LNCAP (cell line): ENCODE measurements at regions not wholly inside any gene's neighbourhood (a gene's known extent, or its start where the extent isn't known, plus 50 kb on each side); places are given as distances from the start of the nearest gene placed in this dataset.

Experiments used
- TF ChIP-seq, protein P1 (sequence below): fragments of 450-650 bp; IDR thresholded peaks from 2 replicates; pipeline ENCODE4 v1.5.1; 2017; ENCODE audit warnings: mild to moderate bottlenecking

DNA sequence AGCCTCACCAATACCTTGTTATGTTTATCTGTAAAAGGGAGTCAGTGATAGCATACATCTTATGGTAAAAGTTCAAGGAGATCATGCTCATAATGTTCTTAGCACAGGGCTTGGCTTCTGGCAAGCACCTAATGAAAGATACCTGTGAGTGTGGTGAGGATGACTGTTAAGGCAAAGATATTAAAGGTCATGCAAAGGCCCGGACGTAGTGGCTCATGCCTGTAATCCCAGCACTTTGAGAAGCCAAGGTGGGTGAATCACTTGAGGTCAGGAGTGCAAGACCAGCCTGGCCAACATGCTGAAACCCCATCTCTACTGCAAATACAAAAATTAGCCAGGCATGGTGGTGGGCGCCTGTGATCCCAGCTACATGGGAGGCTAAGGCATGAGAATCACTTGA is 425.9 kb upstream of the TBX3 start:
- TF ChIP-seq, protein P1, sequence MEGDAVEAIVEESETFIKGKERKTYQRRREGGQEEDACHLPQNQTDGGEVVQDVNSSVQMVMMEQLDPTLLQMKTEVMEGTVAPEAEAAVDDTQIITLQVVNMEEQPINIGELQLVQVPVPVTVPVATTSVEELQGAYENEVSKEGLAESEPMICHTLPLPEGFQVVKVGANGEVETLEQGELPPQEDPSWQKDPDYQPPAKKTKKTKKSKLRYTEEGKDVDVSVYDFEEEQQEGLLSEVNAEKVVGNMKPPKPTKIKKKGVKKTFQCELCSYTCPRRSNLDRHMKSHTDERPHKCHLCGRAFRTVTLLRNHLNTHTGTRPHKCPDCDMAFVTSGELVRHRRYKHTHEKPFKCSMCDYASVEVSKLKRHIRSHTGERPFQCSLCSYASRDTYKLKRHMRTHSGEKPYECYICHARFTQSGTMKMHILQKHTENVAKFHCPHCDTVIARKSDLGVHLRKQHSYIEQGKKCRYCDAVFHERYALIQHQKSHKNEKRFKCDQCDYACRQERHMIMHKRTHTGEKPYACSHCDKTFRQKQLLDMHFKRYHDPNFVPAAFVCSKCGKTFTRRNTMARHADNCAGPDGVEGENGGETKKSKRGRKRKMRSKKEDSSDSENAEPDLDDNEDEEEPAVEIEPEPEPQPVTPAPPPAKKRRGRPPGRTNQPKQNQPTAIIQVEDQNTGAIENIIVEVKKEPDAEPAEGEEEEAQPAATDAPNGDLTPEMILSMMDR = no peak

DNA sequence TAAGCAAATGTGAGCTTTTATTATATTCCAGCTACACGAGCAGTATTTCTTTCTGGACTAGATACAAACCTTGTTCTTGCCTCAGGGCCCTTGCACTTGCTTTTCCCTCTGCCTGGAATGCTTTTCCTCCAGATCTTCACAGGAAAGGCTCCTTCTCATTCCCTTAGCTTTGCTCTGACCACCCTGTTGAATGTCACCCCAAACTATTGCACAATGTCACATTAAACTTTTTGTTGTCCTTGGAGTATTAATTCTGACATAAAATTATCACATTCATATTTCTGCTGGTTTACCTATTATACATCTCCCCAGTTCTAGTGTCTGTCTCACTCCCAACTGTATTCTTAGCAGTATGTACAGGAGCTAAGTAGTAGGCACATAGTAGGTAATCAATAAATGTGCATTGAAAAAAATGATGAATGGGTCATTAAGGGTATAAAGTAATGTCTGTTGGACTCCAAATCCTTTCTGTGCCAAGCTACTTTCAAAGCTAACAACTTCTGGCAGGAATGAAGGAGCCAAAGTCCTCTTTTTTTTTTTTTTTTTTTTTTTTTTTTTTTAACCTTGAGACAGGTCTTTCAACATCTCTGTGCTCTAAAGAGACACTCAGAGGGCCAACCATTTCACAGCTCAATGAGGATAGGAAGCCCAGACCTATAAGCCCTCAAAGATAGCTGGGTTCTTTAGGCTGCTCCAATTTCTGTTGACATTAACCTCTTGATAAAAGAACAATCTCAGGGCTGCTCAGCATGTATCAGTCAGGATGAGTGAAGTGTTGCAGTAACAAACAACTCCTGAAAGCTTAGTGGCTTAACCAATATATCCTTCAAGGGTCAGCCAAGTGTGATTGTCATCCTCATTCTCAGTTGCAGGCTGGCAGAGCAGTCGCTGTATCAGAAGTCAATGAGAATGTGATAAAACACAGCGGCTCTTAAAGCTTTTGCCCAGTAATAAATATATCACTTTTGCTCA is 424.4 kb upstream of the TBX3 start:
- TF ChIP-seq, protein P1 = no peak

DNA sequence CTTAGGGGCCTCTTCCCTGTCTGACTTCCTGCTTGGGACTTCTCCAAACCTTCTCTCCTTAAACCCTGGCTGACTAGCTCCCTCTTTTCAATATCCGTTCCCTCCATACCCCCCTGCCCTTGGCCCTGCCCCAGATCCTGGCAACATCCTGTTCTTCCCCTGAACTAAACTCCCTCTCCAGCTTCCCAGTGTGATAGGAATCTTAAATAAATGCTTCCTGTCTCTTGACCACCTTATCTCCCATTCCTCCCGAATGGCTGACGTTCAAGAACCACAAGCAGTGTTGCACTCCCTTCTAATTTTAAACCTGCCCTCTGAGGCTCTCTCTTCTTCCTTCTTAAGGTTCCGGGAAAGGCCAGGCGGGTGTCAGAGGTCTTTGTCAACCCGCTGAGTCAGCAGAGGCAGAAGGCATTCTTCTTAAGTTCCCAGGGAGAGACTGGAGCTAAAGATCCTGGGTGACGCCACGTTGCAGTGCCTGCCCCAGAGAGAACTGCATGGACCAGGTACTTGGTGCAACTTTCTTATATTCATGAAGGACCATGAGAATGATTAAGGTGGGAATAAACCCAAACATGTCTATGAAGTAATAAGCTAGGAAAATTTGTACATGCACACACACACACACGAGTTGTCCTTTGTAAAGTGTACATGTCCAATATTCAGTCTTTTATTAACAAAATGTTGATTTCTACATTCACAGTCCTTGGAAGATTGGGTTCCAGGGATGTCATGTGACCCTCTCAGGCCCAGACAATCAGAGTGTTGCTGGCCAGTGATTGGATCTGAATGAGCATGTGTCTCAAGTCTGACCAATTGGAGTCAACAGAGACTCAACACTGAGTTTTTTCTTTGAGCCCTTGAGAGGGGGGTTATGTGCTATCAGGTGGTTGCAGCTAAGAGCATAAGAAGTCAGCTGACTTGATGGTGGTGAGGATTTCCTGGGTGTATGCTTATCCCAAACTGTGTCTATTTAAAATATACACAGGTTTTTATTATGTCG is 420.2 kb upstream of the TBX3 start:
- TF ChIP-seq, protein P1 = no peak

DNA sequence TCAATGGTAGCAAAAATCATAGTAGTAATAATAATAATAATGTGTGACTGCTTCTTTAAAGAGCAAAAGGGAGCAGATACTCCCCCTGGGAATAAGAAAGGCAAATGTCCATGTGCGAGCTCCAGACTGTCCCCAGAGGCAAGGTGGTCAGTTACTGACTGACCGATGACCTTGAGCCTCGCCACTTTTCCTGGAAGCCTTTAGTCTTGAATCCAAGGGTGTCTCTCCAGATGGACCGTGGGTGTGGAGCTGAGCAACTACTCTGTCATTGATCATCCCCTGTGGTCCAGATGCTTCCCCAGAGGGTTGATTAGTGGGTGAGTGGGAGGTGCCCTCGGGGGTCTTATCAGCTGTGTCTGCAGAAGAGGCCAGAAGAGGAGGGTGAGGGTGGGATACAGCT is 418.5 kb upstream of the TBX3 start:
- TF ChIP-seq, protein P1 = no peak

DNA sequence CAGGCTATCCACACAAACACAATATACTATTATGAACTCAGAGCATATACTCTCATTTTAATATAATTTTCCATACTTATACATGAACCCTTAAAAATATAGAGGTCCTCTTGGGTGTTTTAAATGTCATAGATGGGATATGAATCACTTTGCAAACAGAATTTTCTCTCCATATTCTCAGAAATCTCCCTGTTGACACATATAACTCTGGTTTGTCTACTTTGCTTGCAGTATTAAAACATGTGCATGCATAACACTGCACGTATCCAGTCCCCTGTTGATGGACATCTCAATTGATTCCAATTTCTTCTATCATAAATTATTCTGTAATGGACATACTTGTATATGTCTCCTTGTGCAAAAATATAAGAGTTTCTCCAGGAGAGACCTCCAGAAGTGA is 417.5 kb upstream of the TBX3 start:
- TF ChIP-seq, protein P1 = no peak

DNA sequence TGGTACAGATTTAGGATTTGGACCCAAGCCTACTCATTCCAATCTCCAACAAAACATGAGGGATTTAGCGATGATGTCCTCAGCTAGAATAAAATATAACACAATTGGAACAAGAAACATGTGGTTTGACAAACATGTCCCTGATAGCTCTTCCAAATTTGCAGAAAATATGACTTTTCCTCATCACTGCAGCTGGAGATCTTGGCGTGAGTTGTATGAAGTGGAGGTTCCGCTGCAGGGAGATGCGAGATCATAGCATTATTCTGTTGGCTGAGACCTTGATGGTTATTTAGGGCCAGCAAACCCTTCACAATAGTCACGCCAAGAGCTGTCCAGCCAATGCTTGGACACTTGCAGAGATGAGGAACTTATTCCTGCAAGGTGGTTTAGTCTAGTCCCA is 413.4 kb upstream of the TBX3 start:
- TF ChIP-seq, protein P1 = no peak

DNA sequence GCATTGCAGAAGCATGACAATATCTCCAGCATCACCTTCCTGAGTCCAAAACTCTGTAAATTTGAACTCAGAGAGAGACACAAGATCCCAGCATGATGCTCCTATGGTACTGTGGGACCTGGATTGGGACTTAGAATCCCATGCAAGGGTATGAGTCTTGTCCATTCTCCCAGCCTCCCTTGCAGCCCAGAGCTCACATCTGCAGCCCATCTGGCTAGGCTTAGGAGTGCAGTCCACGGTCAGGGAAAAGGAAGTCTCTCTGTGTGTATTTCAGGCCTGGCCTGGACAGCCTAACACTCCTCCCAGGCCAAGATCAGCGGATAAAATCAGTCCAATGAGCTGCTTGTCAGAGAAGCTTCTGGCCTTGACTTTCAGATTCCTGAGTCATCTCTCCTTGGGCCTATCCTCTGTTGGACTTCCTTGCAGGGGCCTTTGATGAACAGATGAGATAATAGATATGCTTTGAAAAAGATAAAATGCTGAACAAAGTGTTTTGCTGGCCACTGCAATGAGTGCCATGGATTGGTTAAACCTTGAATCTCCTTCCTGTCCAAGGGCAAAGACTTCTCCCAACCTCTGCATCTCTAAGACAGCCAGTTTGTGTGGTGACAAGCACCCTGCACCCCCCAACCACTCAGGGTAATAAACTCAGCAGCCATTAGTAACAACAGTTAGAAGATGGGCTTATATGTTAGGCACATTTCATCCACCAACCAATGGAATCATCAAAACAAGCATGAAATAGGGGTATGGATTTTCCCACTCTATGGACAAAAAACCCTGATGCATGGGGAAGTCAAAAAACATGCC is 412.8 kb upstream of the TBX3 start:
- TF ChIP-seq, protein P1 = no peak
